Keratinocyte (primary cell): ENCODE measurements at regions not wholly inside any gene's neighbourhood (a gene's known extent, or its start where the extent isn't known, plus 50 kb on each side); places are given as distances from the start of the nearest gene placed in this dataset.

Experiments used
- CTCF ChIP-seq, 3 experiments: IDR thresholded peaks in 1 of 3; conservative IDR thresholded peaks in 1 of 3; optimal IDR thresholded peaks in 1 of 3; 2 replicates in 2 of 3; 3 replicates in 1 of 3; pipeline versions ENCODE3 to v1.5.1; 2011; ENCODE audit warnings: low read length in 3 of 3, mild to moderate bottlenecking in 3 of 3, moderate library complexity in 2 of 3, control low read depth in 1 of 3, inconsistent platforms in 1 of 3; ENCODE audit not compliant: insufficient read depth in 2 of 3; ENCODE audit errors: extremely low read depth in 1 of 3
- EZH2 ChIP-seq: IDR thresholded peaks from one replicate; pipeline ENCODE4 v1.6.1; 2012; ENCODE audit warnings: inconsistent platforms, mild to moderate bottlenecking, low read length, moderate library complexity

GRCh38 chr9:3682186-3682585, 156.4 kb upstream of the RFX3 start:
- TF ChIP-seq CTCF (optimal IDR thresholded peaks at IDR 0.05 in 1 of 3, IDR thresholded peaks at IDR 0.05 in 1 of 3, conservative IDR thresholded peaks at IDR 0.05 in 1 of 3; ENCODE audit: extremely low read depth in 1 of 3, insufficient read depth in 2 of 3, low read length in 3 of 3) (no peak), EZH2 (no peak)
